ENCODE measurements at regions not wholly inside any gene's neighbourhood (a gene's known extent, or its start where the extent isn't known, plus 50 kb on each side); places are given as distances from the start of the nearest gene placed in this dataset.

DNA sequence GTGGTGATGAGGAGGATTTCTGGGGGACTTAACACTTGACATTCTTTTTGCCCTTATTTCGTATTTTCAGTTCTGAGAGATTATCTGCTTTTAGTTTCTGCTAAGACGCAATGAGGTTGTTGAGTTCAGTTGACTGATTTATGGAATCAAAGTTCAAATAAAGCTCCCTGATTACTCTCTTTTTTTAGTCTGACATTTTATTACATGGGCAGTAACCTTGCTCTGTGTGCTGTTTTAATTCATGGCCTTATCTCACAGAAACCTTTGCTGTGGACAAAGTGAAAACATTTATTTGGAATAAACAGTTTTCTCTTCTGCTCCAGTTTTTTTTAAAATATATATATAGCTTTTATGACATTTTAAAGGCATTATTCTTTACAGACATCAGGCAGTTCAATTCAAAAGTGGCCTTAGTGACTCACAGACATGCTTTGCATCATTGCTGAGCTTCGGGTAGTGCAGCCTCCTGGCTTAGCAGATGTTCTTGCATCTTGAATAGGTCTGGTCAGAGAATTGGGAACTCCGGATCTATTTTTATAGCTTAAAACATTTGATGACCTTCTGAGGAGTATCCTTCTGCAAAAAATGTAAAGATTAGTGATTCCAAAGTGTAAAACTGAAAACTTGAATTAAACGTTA lies 162.9 kb downstream of the FAM170A start:
- 31% methylated on average over 5 of the region's 5 CpGs for whole genome bisulfite sequencing (ENCODE audit: low lambda C conversion rate)
- ChIA-PET POLR2A (no interaction called here), CTCF (no interaction called here)
- Histone ChIP-seq H3K4me1 (ENCODE audit: control insufficient read depth in 1 of 2, insufficient read depth in 2 of 2, low read depth in 1 of 2, low read length in 1 of 2) (no peaks in the 10 kb centered on the region), H3K4me2 (no peak overlapping the region), H3K27me3 (ENCODE audit: insufficient read depth) (no peaks in the 10 kb centered on the region), H4K20me1 (ENCODE audit: insufficient read depth) (no peaks in the 10 kb centered on the region), H3K79me2 (ENCODE audit: insufficient read depth) (no peaks in the 10 kb centered on the region), H3K9me3 (no peaks in the 10 kb centered on the region), H3K9ac (no peak overlapping the region), H3K27ac (ENCODE audit: low read depth in 2 of 2, low read length in 1 of 2) (no peak overlapping the region), H3K4me3 (ENCODE audit: low read depth in 2 of 2, low read length in 1 of 2) (no peak overlapping the region), H3K9me2 (no peaks in the 10 kb centered on the region), H3F3A (replicated peaks; ENCODE audit: insufficient read depth) (no peaks in the 10 kb centered on the region), H3K36me3 (replicated peaks in 1 of 2; ENCODE audit: control insufficient read depth in 1 of 2, insufficient read depth in 2 of 2, low read length in 1 of 2) (no peaks in the 10 kb centered on the region), H2AFZ (ENCODE audit: low read depth) (no peak overlapping the region)
- DNase-seq, result no peak
- no peak for TF ChIP-seq CHD2 (IDR thresholded peaks at IDR 0.05; ENCODE audit: low read length, partially characterized antibody)
- TF ChIP-seq, protein P1, sequence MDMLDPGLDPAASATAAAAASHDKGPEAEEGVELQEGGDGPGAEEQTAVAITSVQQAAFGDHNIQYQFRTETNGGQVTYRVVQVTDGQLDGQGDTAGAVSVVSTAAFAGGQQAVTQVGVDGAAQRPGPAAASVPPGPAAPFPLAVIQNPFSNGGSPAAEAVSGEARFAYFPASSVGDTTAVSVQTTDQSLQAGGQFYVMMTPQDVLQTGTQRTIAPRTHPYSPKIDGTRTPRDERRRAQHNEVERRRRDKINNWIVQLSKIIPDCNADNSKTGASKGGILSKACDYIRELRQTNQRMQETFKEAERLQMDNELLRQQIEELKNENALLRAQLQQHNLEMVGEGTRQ (IDR thresholded peaks at IDR 0.05; ENCODE audit: borderline replicate concordance, low read depth, low read length), result no peak
- TF ChIP-seq ELF1 (IDR thresholded peaks at IDR 0.05), result no peak
- TF ChIP-seq MXI1 (IDR thresholded peaks at IDR 0.05; ENCODE audit: low read depth, low read length), result no peak
- TF ChIP-seq FOXJ3 (CRISPR knock-in tag; IDR thresholded peaks at IDR 0.05), result no peak
- no peak for TF ChIP-seq FOSL2 (IDR thresholded peaks at IDR 0.05; ENCODE audit: borderline replicate concordance, low read depth)
- TF ChIP-seq GABPA (IDR thresholded peaks at IDR 0.05; ENCODE audit: low read depth), result no peak
- TF ChIP-seq YY1 (IDR thresholded peaks at IDR 0.05; ENCODE audit: low read depth), result no peak

GRCh38 chr5:119795768-119796167 lies 166.4 kb downstream of the FAM170A start:
- Histone ChIP-seq H3K4me3 (ENCODE audit: low read depth in 2 of 2, low read length in 1 of 2) (no peak overlapping the region), H3K27ac (ENCODE audit: low read depth in 2 of 2, low read length in 1 of 2) (no peak overlapping the region), H3K27me3 (ENCODE audit: insufficient read depth) (no peaks in the 10 kb centered on the region), H2AFZ (ENCODE audit: low read depth) (no peak overlapping the region), H3K9me3 (no peaks in the 10 kb centered on the region), H3K79me2 (ENCODE audit: insufficient read depth) (no peaks in the 10 kb centered on the region), H3F3A (replicated peaks; ENCODE audit: insufficient read depth) (no peaks in the 10 kb centered on the region), H3K9ac (no peak overlapping the region), H3K4me1 (ENCODE audit: control insufficient read depth in 1 of 2, insufficient read depth in 2 of 2, low read depth in 1 of 2, low read length in 1 of 2) (no peaks in the 10 kb centered on the region), H3K4me2 (no peak overlapping the region), H3K36me3 (replicated peaks in 1 of 2; ENCODE audit: control insufficient read depth in 1 of 2, insufficient read depth in 2 of 2, low read length in 1 of 2) (no peaks in the 10 kb centered on the region), H3K9me2 (no peaks in the 10 kb centered on the region), H4K20me1 (ENCODE audit: insufficient read depth) (no peaks in the 10 kb centered on the region)
- no peak for DNase-seq
- POLR2A ChIA-PET, result no interaction called here
- CTCF ChIA-PET, result no interaction called here
- 0% methylated on average over 2 of the region's 2 CpGs for WGBS (ENCODE audit: low lambda C conversion rate)
- TF ChIP-seq ELF1 (IDR thresholded peaks at IDR 0.05) (no peak), RCOR1 (IDR thresholded peaks at IDR 0.05; ENCODE audit: low read length) (no peak), FOXM1 (IDR thresholded peaks at IDR 0.05; ENCODE audit: low read depth) (no peak), PBX3 (IDR thresholded peaks at IDR 0.05) (no peak), GABPA (IDR thresholded peaks at IDR 0.05; ENCODE audit: low read depth) (no peak), TAF1 (IDR thresholded peaks at IDR 0.05; ENCODE audit: borderline replicate concordance, low read depth, low read length) (no peak), RAD21 (IDR thresholded peaks at IDR 0.05; ENCODE audit: low read length) (no peak), YY1 (IDR thresholded peaks at IDR 0.05; ENCODE audit: low read depth) (no peak), TEAD4 (IDR thresholded peaks at IDR 0.05; ENCODE audit: borderline replicate concordance, insufficient read depth) (no peak), POLR2AphosphoS5 (IDR thresholded peaks at IDR 0.05; ENCODE audit: low read depth, low read length) (no peak), RXRA (IDR thresholded peaks at IDR 0.05; ENCODE audit: borderline replicate concordance, low read depth) (no peak)
- TF ChIP-seq, protein P2, sequence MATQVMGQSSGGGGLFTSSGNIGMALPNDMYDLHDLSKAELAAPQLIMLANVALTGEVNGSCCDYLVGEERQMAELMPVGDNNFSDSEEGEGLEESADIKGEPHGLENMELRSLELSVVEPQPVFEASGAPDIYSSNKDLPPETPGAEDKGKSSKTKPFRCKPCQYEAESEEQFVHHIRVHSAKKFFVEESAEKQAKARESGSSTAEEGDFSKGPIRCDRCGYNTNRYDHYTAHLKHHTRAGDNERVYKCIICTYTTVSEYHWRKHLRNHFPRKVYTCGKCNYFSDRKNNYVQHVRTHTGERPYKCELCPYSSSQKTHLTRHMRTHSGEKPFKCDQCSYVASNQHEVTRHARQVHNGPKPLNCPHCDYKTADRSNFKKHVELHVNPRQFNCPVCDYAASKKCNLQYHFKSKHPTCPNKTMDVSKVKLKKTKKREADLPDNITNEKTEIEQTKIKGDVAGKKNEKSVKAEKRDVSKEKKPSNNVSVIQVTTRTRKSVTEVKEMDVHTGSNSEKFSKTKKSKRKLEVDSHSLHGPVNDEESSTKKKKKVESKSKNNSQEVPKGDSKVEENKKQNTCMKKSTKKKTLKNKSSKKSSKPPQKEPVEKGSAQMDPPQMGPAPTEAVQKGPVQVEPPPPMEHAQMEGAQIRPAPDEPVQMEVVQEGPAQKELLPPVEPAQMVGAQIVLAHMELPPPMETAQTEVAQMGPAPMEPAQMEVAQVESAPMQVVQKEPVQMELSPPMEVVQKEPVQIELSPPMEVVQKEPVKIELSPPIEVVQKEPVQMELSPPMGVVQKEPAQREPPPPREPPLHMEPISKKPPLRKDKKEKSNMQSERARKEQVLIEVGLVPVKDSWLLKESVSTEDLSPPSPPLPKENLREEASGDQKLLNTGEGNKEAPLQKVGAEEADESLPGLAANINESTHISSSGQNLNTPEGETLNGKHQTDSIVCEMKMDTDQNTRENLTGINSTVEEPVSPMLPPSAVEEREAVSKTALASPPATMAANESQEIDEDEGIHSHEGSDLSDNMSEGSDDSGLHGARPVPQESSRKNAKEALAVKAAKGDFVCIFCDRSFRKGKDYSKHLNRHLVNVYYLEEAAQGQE (IDR thresholded peaks at IDR 0.05; ENCODE audit: low read depth, low read length), result no peak
- TF ChIP-seq, protein P3, sequence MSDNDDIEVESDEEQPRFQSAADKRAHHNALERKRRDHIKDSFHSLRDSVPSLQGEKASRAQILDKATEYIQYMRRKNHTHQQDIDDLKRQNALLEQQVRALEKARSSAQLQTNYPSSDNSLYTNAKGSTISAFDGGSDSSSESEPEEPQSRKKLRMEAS (IDR thresholded peaks at IDR 0.05; ENCODE audit: low read depth), result no peak
- TF ChIP-seq, protein P4, sequence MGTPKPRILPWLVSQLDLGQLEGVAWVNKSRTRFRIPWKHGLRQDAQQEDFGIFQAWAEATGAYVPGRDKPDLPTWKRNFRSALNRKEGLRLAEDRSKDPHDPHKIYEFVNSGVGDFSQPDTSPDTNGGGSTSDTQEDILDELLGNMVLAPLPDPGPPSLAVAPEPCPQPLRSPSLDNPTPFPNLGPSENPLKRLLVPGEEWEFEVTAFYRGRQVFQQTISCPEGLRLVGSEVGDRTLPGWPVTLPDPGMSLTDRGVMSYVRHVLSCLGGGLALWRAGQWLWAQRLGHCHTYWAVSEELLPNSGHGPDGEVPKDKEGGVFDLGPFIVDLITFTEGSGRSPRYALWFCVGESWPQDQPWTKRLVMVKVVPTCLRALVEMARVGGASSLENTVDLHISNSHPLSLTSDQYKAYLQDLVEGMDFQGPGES (IDR thresholded peaks at IDR 0.05; ENCODE audit: low read depth, low read length), result no peak
- TF ChIP-seq, protein P5, sequence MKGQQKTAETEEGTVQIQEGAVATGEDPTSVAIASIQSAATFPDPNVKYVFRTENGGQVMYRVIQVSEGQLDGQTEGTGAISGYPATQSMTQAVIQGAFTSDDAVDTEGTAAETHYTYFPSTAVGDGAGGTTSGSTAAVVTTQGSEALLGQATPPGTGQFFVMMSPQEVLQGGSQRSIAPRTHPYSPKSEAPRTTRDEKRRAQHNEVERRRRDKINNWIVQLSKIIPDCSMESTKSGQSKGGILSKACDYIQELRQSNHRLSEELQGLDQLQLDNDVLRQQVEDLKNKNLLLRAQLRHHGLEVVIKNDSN (IDR thresholded peaks at IDR 0.05; ENCODE audit: borderline replicate concordance, low read depth), result no peak
